A172 (cell line): ENCODE measurements at regions not wholly inside any gene's neighbourhood (a gene's known extent, or its start where the extent isn't known, plus 50 kb on each side); places are given as distances from the start of the nearest gene placed in this dataset.
"Not testable (repeated sequence)": the region's sequence is repeated elsewhere in the genome, so short reads cannot be mapped to it uniquely, and the experiment has no call there.

Experiments used
- DNase-seq: peaks from one replicate; pipeline ENCODE4 v3.0.0-alpha.2; 2015; ENCODE audit warnings: low spot score

DNA sequence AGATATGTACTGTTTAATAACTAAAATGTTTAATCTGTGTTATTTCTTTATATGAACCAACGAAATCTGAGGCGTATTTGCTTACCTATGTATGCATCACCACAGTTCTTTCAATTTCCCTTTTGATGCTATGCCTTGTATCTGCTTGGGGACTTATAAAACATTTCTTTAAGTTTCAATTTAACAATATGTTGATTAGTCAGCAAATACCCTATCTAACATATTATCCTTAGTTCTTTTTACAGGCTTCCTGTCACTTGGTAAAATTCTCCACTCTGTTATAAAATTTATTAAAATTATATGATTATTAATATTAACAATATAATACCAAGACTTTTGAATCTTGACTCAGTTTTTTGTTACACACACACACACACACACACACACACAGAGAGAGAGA lies 174.3 kb downstream of the CPS1 start:
- DNase-seq: no peak

DNA sequence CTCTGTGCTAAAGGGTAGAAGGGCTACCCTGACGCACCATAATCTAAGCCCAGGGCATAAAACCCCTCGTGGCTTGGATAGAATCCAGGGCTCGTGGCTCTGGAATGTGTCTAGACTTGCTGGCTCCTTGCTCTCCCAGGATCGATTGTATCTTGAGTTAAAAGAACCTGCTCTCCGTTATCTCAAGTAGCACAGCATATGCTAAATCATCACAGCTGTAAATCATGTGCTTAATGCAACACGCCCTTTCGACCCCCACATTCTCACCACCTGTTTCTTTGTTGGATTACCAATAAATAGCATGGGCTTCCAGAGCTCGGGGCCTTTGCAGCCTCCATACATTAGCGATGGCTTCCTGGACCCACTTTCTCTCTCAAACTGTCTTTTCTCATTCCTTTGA lies 190.4 kb downstream of the CPS1 start:
- not testable (repeated sequence) for DNase-seq

DNA sequence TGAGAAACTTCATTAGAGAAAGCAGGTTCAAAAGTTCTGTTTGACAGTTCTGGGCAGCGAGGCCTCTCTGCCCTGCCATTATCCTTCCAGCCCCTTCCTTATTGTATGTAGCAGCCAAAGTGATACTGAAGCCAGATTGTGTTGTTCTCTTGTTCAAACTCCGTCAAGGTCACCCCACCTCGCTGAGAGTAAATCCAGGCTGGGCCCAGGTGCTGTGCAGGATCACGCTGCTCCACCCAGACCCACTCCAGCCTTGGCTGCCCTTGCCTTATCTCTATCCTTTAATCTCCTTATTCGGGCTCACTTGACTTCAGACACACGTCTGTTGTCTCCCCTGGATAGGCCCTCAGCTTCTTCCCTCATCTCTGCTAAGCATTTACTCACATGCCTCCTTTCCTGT lies 196.1 kb downstream of the CPS1 start:
- no peak for DNase-seq

DNA sequence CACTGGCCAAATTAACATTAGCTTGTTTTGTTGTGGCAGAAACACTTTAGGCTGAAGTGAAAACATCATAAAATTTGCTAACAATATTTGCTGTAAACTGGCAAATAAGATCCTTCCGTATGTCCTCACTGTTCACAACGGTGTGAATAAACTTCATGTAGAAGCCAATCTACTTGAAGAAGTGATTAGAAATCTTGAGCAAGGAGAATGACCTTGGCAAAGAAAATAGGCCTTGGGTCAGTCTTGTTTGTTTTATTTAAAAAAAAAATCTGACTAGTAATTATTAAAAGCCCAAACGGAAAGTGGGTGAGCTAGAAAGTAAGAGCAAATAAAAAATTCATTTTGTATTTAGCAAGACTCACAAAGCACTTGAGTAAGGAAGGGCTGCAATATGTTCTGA lies 197.0 kb downstream of the CPS1 start:
- DNase-seq: no peak

DNA sequence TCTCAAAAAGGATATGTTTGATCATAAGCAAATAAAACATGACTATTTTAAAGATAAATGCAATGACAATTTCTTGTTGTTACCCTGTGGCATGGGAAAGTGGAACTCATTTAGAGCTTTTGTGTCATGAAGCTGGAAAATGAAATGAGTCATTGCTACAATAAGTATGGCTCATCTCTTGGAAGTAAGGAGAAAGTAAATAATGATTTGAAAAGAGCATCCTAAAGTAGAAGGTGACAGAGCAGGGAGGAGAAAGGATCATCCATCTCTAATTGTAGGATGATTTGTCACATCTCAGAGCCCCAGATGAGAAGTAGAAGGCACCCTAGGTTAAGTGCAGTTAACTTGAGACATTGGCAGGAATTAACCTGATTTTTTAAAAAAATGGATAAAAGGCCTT lies 200.5 kb downstream of the CPS1 start:
- DNase-seq: peak; percentile 26

DNA sequence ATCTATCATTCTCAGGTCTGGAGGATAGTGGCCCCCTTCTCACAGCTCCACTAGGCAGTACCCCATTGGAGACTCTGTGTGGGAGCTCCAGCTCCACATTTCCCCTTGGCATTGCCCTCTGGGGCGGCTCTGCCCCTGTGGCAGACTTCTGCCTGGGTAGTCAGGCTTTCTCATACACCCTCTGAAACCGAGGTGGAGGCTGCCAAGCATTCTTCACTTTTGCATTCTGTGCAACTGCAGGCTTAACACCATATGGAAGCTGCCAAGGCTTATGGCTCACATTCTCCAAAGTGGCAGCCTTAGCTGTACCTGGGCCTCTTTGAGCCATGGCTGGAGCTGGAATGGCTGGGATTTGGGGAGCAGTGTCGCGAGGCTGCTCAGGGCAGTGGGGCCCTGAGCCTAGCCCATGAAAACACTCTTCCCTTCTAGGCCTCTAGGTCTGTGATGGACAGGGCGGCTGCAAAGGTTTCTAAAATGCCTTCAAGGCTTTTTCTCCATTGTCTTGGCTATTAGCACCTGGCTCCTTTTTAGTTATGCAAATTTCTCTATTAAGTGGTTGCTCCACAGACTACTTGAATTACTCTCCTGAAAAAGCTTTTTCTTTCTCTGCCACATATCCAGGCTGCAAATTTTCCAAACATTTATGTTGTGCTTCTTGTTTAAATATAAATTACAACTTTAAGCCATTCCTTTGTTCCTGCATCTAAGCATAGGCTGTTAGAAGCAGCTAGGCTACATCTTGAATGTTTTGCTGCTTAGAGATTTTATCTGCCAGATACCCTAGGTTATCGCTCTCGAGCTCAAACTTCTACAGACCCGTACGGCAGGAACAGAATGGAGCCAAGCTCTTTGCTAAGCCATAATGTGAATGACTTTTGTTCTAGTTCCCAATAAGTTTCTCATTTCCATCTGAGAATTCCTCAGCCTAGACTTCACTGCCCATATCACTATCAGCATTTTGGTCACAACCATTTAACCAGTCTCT lies 206.5 kb downstream of the CPS1 start:
- no peak for DNase-seq

DNA sequence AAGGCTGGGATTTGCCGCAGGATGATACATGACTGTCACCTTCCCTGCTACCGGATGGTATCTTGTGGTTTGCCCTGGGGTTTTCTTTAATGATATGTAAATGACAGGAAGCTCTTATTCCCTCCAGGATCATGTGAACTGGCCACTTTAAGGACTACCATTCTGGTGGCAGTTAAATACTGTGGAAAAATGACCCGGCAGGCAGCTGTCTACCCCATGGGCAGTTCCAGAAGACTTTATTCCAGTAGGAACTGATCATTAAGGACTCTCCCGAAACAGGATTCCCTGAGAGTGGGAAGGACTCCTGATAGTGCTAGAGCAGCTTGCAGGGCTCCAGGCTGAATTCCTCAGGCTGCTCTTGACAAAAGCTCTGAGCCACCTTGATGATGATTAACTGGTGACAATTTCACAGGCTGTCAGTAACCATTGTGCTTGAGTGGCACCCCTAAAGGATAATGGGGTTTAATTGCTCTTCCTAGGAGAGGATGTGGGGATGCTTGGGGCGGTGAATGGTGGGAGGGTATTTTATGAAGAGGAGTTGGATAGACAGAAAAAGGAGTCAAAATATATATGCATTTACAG lies 212.0 kb downstream of the CPS1 start:
- peak; percentile 5 for DNase-seq

DNA sequence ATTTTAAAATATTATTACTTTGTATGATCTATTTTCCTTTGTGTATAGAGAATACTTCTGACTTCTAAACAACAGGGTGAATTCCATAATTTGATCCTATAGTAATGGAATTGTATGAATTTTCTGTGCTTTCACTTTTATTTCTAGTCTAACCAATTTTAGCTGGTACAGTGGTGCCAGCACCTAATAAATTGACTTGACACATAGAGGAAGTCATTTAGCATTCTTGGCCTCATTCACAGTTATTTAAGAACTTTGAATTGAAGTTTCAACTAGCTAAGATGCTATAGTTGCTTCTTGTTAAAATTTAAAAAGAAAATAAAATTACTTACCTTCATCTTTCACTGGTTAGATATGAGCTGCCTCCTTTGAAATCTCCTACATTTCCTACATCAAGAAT lies 220.4 kb downstream of the CPS1 start:
- no peak for DNase-seq

DNA sequence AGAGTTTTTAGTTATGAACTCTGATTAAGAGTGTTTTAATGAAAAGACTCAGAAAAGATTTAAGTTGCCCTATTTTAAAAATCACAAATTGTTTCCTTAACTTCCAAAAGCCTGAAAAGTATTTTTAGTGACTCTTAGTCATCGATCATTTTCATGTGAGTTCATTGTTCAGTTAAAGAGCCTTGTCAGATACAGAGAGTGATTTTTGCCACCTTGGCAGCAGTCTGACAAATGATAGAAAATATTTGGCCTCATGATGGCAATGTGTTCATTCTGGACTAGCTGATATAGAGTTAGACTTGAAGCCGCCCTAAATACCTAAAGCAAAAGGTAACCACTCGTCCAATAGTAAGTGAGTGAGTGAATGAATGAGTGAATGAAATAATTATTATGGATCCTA lies 225.8 kb downstream of the CPS1 start:
- no peak for DNase-seq

DNA sequence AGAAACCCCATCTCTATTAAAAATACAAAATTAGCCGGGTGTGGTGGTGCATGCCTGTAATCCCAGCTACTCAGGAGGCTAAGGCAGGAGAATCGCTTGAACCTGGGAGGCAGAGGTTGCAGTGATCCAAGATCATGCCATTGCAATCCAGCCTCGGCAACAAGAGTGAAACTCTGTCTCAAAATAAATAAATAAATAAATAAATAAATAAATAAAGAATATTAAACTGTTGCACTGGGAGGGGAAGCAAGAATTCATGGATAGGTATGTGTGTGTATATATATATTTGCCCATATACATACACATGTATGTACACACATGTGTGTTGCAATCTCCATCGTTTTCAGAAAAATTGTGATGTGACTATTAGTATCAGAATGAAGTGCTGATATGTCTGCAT lies 231.4 kb downstream of the CPS1 start:
- not testable (repeated sequence) for DNase-seq

DNA sequence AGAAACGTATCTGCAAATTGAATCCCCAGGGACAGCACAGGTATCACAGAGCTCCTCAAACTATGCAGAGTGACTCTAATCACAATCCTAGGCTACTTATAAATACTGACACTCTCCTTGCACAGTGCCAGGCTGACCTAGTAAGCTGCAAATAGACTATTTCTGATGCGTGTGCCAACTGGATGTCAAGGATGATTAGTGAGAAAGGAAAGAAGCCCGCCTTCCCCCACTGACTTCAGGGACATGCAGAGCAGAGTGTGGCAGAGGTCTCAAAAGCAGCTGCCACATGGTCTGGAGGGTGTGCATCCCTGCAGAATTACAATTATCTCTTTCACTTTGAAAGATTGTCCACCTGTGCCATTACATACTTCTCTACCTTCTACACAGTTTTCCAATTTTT lies 235.6 kb downstream of the CPS1 start:
- no peak for DNase-seq

DNA sequence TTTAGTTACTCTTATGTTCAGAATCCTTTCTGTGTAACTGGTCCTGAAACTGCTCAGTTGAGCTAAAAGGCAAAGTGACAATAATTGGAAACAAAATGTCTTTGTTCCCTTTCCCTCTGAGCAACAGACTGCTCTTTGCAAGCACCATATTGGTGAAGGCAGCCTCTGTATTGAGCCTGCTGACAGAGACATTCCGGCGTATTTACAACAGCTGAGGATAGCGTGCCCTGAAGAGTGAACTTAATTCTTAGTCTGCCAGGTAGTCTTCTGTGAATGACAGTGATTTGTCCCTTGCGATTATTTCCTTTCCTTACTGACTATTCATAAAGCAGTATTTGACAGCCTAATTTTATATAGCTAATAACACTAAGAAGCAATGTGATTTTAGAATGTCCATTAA lies 239.1 kb downstream of the CPS1 start:
- DNase-seq: no peak

DNA sequence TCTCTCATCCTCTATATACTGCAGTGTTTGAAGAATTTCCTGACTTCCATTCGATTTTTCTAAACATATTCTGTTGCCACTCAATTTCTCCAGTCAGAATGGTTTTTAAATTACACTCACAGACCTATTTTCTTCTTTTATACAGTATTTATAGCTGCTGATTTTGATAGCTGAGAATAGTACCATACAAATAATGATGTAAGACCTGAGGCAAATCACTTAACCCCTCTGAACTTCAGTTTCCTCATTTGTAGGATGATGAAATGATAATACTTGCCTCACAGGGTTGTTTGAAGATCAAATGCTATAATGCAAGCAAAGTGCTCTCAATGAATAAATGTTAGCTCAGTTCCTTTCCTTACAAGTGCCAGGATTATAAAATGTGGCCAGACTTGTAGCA lies 241.8 kb downstream of the CPS1 start:
- DNase-seq: no peak

DNA sequence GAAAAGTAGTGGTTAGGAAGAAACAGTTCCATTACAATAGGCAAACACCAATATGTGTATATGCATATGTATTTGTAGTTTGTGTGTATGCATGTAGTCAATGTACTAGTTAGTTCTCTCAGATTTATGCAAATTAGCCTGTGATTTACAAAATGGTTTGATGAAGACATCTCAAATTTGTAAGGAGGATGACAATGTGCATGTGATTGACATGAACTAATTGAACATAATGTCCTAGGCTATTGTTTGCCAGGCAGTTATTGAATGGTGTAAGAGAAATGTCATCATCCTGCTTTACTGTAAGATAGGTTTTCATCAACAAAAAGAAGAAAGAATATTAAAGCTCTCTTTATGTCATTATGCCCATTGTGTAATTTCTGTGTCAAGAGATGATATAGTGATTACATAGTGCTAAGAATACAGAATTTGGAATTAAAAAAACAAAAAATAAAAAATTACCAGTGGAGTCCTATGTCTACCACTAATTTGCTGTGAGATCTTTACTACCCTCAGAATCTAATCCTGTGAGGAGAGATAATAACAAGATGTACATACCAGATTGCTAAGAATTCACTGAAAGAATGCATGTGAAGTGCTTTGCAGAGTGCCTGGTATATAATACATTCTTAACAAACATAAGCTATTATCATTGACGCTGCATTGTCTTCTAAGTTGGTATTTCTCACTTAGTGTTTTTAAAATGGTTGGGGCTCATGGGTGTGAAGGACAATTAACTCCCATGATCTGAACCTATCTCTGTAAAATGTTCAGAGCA lies 258.0 kb downstream of the CPS1 start:
- no peak for DNase-seq

DNA sequence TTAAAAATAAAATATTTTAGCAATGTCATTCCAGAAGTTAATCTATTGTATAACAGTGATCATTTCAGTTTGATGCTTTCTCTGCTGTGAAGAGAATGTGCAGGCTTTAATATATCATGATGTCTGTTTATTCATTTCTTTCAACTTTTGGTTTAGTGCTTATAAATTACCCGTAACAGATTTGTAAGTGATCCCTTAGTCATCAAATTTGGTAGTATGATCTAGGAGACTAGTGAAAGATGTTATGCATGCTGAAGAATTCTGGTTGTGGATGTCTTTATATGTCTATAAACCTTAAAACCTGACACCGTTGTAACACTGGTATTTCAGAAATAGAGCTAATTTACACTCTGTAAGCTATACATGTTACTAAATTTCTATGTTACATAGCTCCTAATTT lies 260.4 kb downstream of the CPS1 start:
- DNase-seq: no peak

DNA sequence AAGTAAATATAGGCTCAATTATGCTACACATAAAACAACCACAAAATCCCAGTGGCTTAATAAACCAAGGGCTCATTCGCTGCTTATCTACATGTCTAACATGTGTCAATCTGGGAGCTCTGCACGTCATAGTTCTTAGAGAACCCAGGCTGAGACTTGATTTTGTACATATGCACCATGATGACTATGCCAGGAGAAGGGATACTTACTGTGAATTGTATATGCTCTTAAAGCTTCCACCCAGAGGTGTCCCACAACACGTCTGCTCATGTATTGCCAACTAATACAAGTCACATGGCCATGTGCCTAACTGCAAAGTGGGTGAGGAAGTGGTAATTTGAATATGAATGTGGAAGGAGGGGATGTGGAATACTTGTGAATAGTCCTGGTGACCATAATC lies 262.1 kb downstream of the CPS1 start:
- no peak for DNase-seq

DNA sequence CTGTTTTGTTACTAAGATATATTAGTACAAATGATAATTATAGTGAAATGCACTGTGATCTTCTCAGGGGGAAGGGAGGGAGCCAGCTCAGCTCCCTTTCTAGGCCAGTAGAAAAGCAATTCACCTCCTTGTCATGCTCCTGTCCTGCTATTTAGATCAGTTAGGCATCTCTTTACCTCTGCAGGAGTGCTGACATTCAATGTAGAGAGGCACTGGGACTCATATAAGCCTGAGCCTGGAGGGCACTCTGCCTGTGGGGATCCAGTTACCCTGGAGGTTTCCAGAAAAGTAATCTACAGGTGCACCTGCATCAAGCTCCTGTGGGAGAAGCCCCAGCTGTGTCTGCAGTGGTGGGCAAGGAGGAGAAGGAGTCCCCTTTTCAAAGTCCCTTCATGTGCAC lies 277.0 kb downstream of the CPS1 start:
- DNase-seq: no peak

DNA sequence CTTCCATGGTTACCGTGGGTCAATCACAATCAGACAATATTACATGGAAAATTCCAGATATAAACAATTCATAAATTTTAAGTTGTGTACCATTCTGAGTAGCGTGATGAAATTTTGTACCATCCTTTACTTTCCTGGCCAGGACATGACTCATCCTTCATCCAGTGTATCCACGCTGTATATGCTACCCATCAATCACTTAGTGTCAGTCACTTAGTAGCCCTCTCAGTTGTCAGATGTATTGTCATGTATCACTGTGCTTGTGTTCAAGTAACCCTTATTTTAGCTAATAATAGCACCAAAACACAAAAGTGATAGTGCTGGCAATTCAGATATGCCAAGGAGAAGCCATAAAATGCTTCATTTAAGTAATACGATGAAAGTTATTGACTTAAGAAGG lies 282.6 kb downstream of the CPS1 start:
- DNase-seq: no peak

DNA sequence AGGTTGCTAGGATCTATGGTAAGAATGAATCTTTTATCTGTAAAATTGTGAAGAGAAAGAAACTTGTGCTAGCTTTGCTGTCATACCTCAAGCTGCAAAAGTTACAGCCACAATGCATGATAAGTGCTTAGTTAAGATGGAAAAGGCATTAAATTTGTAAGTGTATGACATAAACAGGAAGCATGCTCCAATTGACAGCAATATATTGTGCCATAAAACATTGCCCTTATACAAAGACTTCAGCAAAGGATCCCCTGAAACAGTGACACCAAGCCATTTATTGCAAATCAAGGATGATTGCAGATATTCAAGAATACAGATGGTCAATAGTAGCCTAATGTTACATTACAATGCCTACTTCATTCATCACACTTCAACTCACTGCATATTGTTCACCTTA lies 283.1 kb downstream of the CPS1 start:
- DNase-seq: no peak

DNA sequence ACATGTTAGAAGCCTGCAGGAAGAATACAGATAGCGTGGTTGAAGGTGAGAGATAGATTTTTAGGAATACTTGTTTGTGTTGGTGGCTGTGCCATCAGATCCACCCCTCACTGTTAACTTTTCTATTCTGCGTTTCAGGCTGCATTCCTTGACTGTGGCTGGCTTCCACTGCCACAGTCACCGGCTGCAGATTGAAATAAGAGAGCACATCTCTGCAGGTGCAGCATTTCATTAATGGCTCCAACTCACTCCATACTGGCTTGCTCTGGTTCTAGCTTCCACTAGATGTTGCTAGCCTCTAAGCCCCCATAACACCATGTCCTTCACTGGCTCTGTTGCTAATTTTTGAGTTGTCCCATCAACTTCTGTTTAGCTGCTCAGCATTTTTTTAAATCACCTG lies 286.5 kb downstream of the CPS1 start:
- no peak for DNase-seq

DNA sequence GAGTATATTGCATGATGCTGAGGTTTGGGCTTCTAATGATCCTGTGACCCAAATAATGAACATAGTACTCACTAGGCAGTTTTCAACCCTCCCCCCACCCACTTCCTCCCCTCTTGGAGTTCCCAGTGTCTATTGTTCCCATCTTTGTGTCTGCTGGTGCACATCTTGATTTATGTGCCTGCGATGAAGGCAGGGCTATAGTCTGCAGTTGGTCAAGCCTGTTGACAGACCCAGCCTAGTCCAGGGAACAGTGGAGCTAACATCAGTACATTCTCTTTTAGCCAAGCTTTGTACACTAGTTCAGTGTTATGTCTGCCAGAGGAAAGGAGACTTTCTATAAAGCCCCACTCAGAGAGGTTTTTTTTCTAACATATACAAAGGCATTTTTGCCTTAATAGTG lies 287.6 kb downstream of the CPS1 start:
- no peak for DNase-seq

DNA sequence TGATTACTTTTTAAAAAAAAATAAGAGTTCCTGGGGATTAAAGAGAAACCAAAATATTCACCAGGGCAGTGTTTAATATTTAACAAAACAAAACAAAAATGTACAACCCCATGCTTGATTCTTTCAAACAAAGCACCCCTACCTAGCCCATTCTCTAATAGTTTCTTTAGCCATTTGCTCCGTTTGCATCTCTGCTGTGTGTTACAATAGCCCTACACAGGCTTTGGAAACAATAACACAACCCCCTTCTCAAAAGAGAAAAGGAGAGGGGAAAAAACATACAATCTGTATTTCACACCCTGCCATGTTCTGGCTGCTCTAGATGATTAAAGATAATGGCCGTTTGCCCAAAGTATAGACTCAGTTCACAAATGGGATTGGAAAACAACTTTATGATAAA lies 302.9 kb downstream of the CPS1 start:
- DNase-seq: no peak

DNA sequence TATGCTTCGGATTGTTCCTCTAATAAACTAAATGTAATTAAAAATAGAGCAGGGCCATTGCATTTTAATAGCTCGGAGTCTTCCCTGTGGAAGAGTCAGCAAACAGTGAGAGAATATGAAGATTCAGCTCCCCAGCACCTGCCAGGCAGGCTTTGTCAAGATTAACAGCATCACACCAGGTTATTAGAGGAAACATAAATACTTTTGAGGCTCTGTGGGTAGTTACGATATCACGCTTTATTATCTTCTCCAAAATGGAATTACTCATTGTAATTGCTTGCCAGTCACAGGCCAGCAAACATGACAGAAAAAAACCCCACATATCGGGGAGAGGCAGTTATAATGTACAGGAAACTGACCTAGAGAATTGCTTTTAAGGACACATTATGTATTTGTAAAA lies 303.9 kb downstream of the CPS1 start:
- DNase-seq: no peak
